Ascending aorta (tissue), 2 donors: ENCODE measurements at regions not wholly inside any gene's neighbourhood (a gene's known extent, or its start where the extent isn't known, plus 50 kb on each side); places are given as distances from the start of the nearest gene placed in this dataset.

ENCODE experiments used
- DNase-seq, 2 donors: peaks; one replicate each; pipeline ENCODE4 v3.0.0-alpha.2; 2019; ENCODE audit warnings: low spot score in 2 of 2
- H3K27ac ChIP-seq, 2 donors: fragments of 200-600 bp; sonication (generic); one replicate each; pipeline ENCODE4 v1.5.1; 2016 to 2017; ENCODE audit warnings: mild to moderate bottlenecking in 1 of 2
- H3K27me3 ChIP-seq: fragments of 200-600 bp; sonication (generic); one replicate; pipeline ENCODE4 v1.5.1; 2017
- H3K36me3 ChIP-seq, 2 donors: fragments of 200-600 bp; sonication (generic); one replicate each; pipeline ENCODE4 v1.5.1; 2016
- H3K4me1 ChIP-seq, 2 donors: fragments of 200-600 bp; sonication (generic); one replicate each; pipeline ENCODE4 v1.5.1; 2016 to 2017; ENCODE audit warnings: mild to moderate bottlenecking in 1 of 2
- H3K4me3 ChIP-seq, 2 donors: fragments of 200-600 bp; sonication (generic); one replicate each; pipeline ENCODE4 v1.5.1; 2016 to 2017; ENCODE audit warnings: mild to moderate bottlenecking in 1 of 2
- H3K9me3 ChIP-seq, 2 donors: fragments of 200-600 bp; sonication (generic); one replicate each; pipeline ENCODE4 v1.5.1; 2016
- intact Hi-C: fragments of 100-400 bp; cut with DNase I; formaldehyde crosslinking; loops from one replicate; pipeline ENCODE4 v1.15.1; 2023
- TF ChIP-seq, protein P1 (sequence below), 3 experiments: fragments of 200-600 bp in 2 of 3; fragments of 450-650 bp in 1 of 3; sonication (generic) in 2 of 3; IDR thresholded peaks; one replicate each; pipeline ENCODE4 v1.5.1; 2016 to 2019; ENCODE audit warnings: antibody characterized with exemption in 3 of 3, mild to moderate bottlenecking in 1 of 3, moderate library complexity in 1 of 3

DNA sequence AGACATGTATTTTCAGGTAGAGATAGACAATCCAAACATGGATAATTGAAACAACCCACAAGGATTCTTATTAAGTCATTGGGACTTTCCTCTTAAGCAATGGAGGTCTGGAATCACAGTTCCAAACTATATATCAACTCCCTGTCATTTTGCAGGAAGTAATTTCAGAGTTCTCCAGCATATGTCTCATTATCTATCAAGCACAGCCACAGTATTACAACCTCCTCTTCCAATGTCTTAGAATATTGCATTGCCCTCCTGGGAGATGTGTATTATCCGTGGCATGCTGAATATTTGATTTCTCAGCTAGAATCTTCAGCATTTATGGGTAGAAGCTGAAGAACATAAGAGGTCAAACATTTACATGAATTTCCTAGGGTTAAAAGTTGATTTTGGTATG, 1255.8 kb downstream of the SORCS1 start:
- Histone ChIP-seq H3K4me3 (no peak overlapping the region), H3K9me3 (no peaks in the 10 kb centered on the region), H3K27me3 (no peaks in the 10 kb centered on the region), H3K27ac (no peak overlapping the region), H3K4me1 (no peaks in the 10 kb centered on the region), H3K36me3 (no peaks in the 10 kb centered on the region)
- intact Hi-C loops, result no loop called here
- TF ChIP-seq, protein P1, sequence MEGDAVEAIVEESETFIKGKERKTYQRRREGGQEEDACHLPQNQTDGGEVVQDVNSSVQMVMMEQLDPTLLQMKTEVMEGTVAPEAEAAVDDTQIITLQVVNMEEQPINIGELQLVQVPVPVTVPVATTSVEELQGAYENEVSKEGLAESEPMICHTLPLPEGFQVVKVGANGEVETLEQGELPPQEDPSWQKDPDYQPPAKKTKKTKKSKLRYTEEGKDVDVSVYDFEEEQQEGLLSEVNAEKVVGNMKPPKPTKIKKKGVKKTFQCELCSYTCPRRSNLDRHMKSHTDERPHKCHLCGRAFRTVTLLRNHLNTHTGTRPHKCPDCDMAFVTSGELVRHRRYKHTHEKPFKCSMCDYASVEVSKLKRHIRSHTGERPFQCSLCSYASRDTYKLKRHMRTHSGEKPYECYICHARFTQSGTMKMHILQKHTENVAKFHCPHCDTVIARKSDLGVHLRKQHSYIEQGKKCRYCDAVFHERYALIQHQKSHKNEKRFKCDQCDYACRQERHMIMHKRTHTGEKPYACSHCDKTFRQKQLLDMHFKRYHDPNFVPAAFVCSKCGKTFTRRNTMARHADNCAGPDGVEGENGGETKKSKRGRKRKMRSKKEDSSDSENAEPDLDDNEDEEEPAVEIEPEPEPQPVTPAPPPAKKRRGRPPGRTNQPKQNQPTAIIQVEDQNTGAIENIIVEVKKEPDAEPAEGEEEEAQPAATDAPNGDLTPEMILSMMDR (IDR thresholded peaks at IDR 0.05), result no peak
- no peak for DNase-seq

- H3K4me3 ChIP-seq, result no peak overlapping the region
- H3K4me1 ChIP-seq, result no peaks in the 10 kb centered on the region
- no peaks in the 10 kb centered on the region for H3K36me3 ChIP-seq
- no peak for DNase-seq
- TF ChIP-seq, protein P1 (IDR thresholded peaks at IDR 0.05), result no peak
- no peak overlapping the region for H3K27ac ChIP-seq
- no peaks in the 10 kb centered on the region for H3K9me3 ChIP-seq
- intact Hi-C loops, result no loop called here
- no peaks in the 10 kb centered on the region for H3K27me3 ChIP-seq
Observed at GRCh38 chr10:105885495-105885894, 1244.4 kb downstream of the SORCS3 start.

GRCh38 chr10:105879401-105879800, 1238.3 kb downstream of the SORCS3 start:
- no peak overlapping the region for H3K27ac ChIP-seq
- intact Hi-C loops, result no loop called here
- TF ChIP-seq, protein P1 (IDR thresholded peaks at IDR 0.05), result no peak
- H3K36me3 ChIP-seq, result no peaks in the 10 kb centered on the region
- H3K9me3 ChIP-seq, result no peaks in the 10 kb centered on the region
- no peaks in the 10 kb centered on the region for H3K4me1 ChIP-seq
- no peak overlapping the region for H3K4me3 ChIP-seq
- H3K27me3 ChIP-seq, result no peaks in the 10 kb centered on the region
- DNase-seq, result no peak

GRCh38 chr10:105875050-105875449, 1234.0 kb downstream of the SORCS3 start:
- no peak for DNase-seq
- Histone ChIP-seq H3K4me3 (no peak overlapping the region), H3K27ac (no peak overlapping the region), H3K4me1 (no peaks in the 10 kb centered on the region), H3K27me3 (no peaks in the 10 kb centered on the region), H3K9me3 (no peaks in the 10 kb centered on the region), H3K36me3 (no peaks in the 10 kb centered on the region)
- intact Hi-C loops, result no loop called here
- TF ChIP-seq, protein P1 (IDR thresholded peaks at IDR 0.05), result no peak

GRCh38 chr10:105872665-105873064, 1231.6 kb downstream of the SORCS3 start:
- intact Hi-C loops, result no loop called here
- no peak for DNase-seq
- Histone ChIP-seq H3K36me3 (no peaks in the 10 kb centered on the region), H3K9me3 (no peaks in the 10 kb centered on the region), H3K4me1 (no peaks in the 10 kb centered on the region), H3K4me3 (no peak overlapping the region), H3K27me3 (no peaks in the 10 kb centered on the region), H3K27ac (no peak overlapping the region)
- TF ChIP-seq, protein P1 (IDR thresholded peaks at IDR 0.05), result no peak

DNA sequence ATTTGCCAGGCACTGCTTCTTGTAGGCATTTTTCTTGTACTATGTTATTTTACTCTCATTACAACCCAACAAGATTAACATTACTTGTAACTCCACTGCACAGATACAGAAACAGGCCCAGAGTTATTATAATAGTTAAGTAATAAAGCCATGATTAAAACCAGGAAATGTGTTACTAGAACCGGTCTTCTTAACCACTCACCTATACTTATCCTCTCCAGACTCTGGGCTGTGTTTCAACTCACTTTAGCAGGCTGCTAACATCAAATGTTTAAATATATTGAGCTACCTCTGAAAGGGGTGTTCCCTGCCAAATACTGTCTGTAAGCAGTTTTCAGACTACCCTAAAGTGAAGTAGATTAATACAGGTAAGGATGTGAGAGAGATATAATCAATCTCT, 1227.8 kb downstream of the SORCS3 start:
- TF ChIP-seq, protein P1 (IDR thresholded peaks at IDR 0.05), result no peak
- no peaks in the 10 kb centered on the region for H3K4me1 ChIP-seq
- intact Hi-C loops, result no loop called here
- no peaks in the 10 kb centered on the region for H3K27me3 ChIP-seq
- no peak overlapping the region for H3K4me3 ChIP-seq
- no peaks in the 10 kb centered on the region for H3K9me3 ChIP-seq
- H3K27ac ChIP-seq, result no peak overlapping the region
- no peak for DNase-seq
- H3K36me3 ChIP-seq, result no peaks in the 10 kb centered on the region
